ENCODE measurements at regions not wholly inside any gene's neighbourhood (a gene's known extent, or its start where the extent isn't known, plus 50 kb on each side); places are given as distances from the start of the nearest gene placed in this dataset.
"Not testable (repeated sequence)": the region's sequence is repeated elsewhere in the genome, so short reads cannot be mapped to it uniquely, and the experiment has no call there.

DNA sequence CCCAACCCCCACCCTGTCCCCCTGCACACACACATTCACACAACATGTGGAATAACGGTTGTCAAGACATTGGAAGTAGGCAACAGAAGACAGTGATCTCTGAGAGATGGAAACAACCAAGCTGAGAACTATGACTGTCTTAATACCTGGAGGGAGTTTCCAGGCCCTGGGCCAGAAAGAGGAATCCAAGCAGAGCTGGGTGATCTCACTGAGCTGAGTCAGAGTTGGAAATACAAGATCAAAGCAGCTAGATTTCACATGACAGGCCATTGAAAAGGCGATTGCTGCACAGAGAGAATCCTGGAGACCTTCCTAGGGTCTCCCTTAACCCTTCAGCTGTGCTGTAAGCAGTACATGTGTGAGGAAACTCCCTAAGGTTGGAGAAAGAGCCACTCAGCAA is 165.8 kb upstream of the PRSS1 start:
- no peak overlapping the region for H3K4me3 ChIP-seq (ENCODE audit: low read depth, low read length)
- TF ChIP-seq, protein P1, sequence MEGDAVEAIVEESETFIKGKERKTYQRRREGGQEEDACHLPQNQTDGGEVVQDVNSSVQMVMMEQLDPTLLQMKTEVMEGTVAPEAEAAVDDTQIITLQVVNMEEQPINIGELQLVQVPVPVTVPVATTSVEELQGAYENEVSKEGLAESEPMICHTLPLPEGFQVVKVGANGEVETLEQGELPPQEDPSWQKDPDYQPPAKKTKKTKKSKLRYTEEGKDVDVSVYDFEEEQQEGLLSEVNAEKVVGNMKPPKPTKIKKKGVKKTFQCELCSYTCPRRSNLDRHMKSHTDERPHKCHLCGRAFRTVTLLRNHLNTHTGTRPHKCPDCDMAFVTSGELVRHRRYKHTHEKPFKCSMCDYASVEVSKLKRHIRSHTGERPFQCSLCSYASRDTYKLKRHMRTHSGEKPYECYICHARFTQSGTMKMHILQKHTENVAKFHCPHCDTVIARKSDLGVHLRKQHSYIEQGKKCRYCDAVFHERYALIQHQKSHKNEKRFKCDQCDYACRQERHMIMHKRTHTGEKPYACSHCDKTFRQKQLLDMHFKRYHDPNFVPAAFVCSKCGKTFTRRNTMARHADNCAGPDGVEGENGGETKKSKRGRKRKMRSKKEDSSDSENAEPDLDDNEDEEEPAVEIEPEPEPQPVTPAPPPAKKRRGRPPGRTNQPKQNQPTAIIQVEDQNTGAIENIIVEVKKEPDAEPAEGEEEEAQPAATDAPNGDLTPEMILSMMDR (IDR thresholded peaks at IDR 0.05; ENCODE audit: low read depth, low read length) = no peak

DNA sequence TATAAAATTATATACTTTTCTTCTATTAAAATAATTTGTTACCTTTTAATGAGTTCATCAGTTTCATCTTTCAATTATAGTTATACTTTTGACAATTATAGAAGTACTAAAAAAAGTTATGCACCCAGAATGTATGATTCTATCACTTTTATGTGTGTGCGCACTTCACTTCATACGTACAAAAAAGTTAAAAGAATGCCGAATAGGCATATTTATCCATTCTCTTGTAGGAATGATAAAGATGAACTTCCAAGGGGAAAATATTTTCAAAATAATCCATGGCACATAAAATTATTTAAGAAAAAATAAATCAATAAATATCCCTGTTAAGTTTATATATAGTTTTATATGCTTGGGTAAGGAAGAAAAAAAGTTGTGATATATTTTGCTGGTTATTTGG is 166.9 kb upstream of the PRSS1 start:
- no peak overlapping the region for H3K4me3 ChIP-seq (ENCODE audit: low read depth, low read length)
- TF ChIP-seq, protein P1 (IDR thresholded peaks at IDR 0.05; ENCODE audit: low read depth, low read length) = no peak

DNA sequence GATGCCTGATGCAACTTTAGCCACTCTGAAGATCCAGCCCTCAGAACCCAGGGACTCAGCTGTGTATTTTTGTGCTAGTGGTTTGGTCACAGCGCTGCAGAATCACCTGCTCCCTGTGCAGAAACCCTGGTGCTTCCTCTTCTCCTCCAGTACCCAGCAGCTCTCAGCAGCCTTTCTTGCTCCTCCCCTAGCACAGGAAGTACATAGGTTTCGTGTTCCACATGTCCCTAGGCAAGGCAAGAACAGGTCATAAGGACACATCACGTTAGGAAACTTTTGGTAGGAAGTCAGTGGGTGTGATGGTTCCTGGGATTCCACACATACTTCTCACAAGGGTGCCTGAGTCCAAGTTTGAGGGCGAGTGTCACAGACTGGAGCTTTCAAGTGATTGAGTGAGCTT is 167.9 kb upstream of the PRSS1 start:
- TF ChIP-seq, protein P1 (IDR thresholded peaks at IDR 0.05; ENCODE audit: low read depth, low read length) = no peak

DNA sequence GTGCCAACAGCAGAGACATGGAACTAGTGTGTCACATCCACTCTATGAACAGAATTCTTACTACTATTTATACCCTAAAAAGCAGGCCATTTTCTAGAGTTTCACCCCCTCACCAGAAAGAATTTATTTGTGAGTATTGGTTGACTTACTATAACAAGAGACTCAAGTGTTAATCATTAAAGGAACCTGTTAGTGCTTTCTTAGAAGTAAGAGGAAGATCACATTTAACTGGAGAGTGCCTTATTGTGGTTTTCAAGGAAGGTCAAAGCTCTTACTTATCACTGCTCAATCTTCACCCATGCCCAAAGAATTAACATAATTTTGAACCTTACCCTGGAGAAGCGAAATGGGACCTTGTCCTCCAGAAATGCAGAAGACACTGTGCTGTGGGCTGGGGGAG is 169.3 kb upstream of the PRSS1 start:
- TF ChIP-seq, protein P1 (IDR thresholded peaks at IDR 0.05; ENCODE audit: low read depth, low read length) = no peak
- no peak overlapping the region for H3K4me3 ChIP-seq (ENCODE audit: low read depth, low read length)

More for the DNA sequence above, 167.9 kb upstream of the PRSS1 start:
- no peak overlapping the region for H3K4me3 ChIP-seq (ENCODE audit: low read depth, low read length)

DNA sequence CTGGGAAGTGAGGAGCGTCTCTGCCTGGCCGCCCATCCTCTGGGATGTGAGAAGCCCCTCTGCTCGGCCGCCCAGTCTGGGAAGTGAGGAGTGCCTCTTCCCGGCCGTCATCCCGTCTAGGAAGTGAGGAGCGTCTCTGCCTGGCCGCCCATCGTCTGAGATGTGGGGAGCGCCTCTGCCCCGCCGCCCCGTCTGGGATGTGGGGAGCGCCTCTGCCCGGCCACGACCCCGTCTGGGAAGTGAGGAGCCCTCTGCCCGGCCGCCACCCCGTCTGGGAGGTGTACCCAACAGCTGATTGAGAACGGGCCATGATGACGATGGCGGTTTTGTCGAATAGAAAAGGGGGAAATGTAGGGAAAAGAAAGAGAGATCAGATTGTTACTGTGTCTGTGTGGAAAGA is 173.9 kb upstream of the PRSS1 start:
- not testable (repeated sequence) for H3K4me3 ChIP-seq (ENCODE audit: low read depth, low read length)

DNA sequence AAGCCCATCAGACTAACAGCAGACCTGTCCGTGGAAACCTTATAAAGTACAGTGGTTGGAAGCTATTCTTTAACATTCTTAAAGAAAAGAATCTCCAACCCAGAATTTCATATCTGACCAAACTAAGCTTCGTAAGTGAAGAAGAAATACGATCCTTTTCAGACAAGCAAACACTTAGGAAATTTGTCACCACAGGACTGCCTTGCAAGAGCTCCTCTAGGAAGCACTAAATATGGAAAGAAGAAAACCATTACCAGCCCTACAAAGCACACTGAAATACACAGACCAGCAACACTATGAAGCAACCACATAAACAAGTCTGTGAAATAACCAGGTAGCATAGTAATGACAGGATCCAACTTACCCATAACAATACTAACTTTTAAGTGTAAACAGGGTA is 177.7 kb upstream of the PRSS1 start:
- TF ChIP-seq, protein P1 (IDR thresholded peaks at IDR 0.05; ENCODE audit: low read depth, low read length) = no peak
- H3K4me3 ChIP-seq (ENCODE audit: low read depth, low read length) = no peak overlapping the region

DNA sequence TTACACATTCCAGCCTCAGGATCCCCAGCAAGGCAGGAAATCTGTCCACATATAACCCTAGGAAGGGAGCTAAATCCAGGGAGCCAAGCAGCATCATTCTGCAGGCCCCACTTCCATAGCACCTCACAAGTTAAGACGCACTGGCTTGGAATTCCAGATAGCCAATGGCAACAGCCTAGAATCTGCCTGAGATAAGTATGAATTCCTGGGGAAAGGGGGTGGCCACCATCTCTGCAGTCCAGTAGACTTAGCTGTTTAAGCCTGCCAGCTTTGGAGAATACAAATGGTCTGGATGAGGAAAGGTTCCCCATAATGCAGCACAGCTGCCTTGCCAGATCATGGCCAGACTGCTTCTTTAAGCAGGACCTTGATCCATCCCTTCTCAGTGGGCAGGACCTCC is 179.4 kb upstream of the PRSS1 start:
- TF ChIP-seq, protein P1 (IDR thresholded peaks at IDR 0.05; ENCODE audit: low read depth, low read length) = no peak
- no peak overlapping the region for H3K4me3 ChIP-seq (ENCODE audit: low read depth, low read length)

DNA sequence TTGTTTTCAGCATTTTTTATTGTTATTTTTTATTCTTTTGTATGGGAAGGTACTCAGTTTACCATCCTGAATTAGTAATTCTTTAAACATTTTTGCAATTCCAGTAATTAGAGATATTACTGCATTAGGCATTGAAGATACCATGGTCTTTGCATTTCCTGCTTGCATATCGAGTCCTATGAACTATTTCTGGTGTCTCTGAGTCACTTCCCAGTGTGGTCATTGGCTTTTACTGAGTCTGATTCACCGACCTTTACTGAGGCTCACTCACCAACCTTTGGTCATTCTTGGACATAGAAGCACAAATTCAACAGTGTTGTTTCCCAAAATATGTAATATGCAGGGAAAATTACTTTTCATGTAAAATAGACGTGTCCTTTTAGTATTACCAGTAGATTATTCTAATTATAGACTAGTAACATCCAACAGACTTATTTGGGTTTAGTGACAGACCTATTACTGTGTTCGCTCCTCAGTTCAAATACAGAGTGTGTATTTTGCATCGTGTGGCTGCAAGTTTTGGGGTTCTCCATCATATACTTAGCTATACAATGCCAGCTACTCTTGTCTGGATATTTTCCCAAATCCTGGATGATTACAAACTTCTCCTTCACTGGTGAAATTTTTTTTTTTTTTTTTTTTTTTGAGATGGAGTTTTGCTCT is 180.7 kb upstream of the PRSS1 start:
- no peak overlapping the region for H3K4me3 ChIP-seq (ENCODE audit: low read depth, low read length)
- TF ChIP-seq, protein P1 (IDR thresholded peaks at IDR 0.05; ENCODE audit: low read depth, low read length) = no peak
